ENCODE measurements at regions not wholly inside any gene's neighbourhood (a gene's known extent, or its start where the extent isn't known, plus 50 kb on each side); places are given as distances from the start of the nearest gene placed in this dataset.

DNA sequence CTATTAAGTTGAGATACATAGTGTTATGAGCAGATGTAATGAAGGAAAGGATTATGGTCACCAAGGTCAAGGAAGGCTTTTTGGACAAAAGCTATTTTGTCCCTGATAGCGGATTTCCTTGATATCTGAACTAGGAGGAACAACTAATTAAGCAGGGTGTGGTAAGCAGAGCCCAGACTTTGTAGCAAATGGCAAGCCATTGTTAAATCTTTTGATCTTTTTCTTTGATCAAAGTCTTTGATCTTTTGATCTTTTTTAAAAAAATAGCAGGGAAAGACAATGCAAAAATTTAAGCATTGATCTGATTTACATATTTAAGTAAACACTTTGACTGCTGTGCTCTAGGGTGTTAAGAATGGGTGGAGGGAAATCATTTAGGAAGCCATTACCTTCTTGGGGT, 1242.0 kb downstream of the MAT2B start:
- H3K36me3 ChIP-seq (ENCODE audit: control insufficient read depth, insufficient read depth, low read length), result no peaks in the 10 kb centered on the region
- DNase-seq, result no peak
- no peak overlapping the region for H3K27ac ChIP-seq (ENCODE audit: low read length)
- H3K9me3 ChIP-seq (ENCODE audit: control insufficient read depth, low read depth, low read length), result no peaks in the 10 kb centered on the region
- no peak overlapping the region for H3K4me3 ChIP-seq (ENCODE audit: low read length)
- H3K4me1 ChIP-seq (ENCODE audit: control insufficient read depth, insufficient read depth, low read length), result no peaks in the 10 kb centered on the region
- WGBS (ENCODE audit: insufficient coverage, low lambda C conversion rate), result no CpG with 5 or more reads among the region's 1 CpG
- no peaks in the 10 kb centered on the region for H3K27me3 ChIP-seq (ENCODE audit: control insufficient read depth, insufficient read depth, low read length)

DNA sequence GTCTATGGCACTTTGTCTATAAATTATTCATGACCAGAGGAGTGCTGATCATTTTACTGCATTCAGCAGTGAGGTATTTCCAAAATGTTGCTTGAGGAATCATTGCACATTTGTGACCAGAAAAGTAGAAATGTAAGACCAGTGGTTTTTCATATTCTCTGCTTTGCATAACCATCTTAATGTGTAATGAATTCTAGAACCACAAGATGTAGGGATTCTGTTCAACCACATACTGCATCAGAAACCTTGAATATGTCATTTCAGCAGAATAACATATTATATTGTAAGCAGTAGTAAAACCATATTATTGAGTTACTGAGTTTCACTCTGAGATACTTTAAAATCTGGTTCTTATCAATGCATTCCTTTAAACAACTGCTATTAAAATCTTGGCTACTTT, 1243.4 kb downstream of the MAT2B start:
- Histone ChIP-seq H3K9me3 (ENCODE audit: control insufficient read depth, low read depth, low read length) (no peaks in the 10 kb centered on the region), H3K36me3 (ENCODE audit: control insufficient read depth, insufficient read depth, low read length) (no peaks in the 10 kb centered on the region), H3K4me1 (ENCODE audit: control insufficient read depth, insufficient read depth, low read length) (no peaks in the 10 kb centered on the region), H3K27me3 (ENCODE audit: control insufficient read depth, insufficient read depth, low read length) (no peaks in the 10 kb centered on the region), H3K27ac (ENCODE audit: low read length) (no peak overlapping the region), H3K4me3 (ENCODE audit: low read length) (no peak overlapping the region)
- DNase-seq, result no peak

DNA sequence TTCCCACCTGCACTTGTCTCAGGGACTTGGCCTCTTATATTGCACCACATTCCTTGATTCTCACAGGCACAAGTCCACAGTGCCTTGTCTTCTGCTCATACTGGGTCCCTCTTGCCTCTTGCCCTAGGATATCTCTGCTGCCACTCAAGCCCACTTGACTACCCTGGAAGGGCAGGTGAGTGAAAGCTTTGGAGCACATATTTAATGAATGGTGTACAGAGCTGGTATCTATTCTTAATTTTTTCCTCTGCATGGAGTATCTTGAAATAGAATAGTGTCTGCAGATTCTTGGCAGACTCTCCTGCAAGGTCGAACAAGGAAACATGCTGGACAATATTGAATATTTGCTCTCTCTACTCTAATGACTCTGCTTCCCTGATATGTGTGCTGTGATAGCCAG, 1248.0 kb downstream of the MAT2B start:
- Histone ChIP-seq H3K9me3 (ENCODE audit: control insufficient read depth, low read depth, low read length) (no peaks in the 10 kb centered on the region), H3K36me3 (ENCODE audit: control insufficient read depth, insufficient read depth, low read length) (no peaks in the 10 kb centered on the region), H3K4me3 (ENCODE audit: low read length) (no peak overlapping the region), H3K27ac (ENCODE audit: low read length) (no peak overlapping the region), H3K4me1 (ENCODE audit: control insufficient read depth, insufficient read depth, low read length) (no peaks in the 10 kb centered on the region), H3K27me3 (ENCODE audit: control insufficient read depth, insufficient read depth, low read length) (no peaks in the 10 kb centered on the region)
- no peak for DNase-seq
- WGBS (ENCODE audit: insufficient coverage, low lambda C conversion rate), result no CpG with 5 or more reads among the region's 1 CpG

DNA sequence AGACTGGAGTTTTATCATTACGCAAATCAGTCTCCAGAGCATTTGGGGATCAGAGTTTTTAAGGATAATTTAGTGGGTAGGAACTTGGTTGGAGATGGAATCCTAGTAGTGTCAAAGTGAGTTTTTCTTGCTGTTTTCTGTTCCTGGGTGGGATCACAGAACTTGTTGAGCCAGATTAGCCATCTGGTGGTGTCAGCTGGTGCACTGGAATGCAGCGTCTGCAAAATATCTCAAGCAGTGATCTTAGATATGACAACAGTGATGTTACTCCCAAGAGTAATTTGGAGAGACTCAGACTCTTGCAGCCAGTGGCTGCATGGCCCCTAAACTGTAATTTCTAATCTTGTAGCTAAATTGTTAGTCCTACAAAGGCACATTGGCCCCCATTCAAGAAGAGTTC, 1257.8 kb downstream of the MAT2B start:
- no peaks in the 10 kb centered on the region for H3K9me3 ChIP-seq (ENCODE audit: control insufficient read depth, low read depth, low read length)
- no CpG with 5 or more reads among the region's 2 CpGs for WGBS (ENCODE audit: insufficient coverage, low lambda C conversion rate)
- H3K4me1 ChIP-seq (ENCODE audit: control insufficient read depth, insufficient read depth, low read length), result no peaks in the 10 kb centered on the region
- no peaks in the 10 kb centered on the region for H3K36me3 ChIP-seq (ENCODE audit: control insufficient read depth, insufficient read depth, low read length)
- no peak for DNase-seq
- no peak overlapping the region for H3K4me3 ChIP-seq (ENCODE audit: low read length)
- H3K27me3 ChIP-seq (ENCODE audit: control insufficient read depth, insufficient read depth, low read length), result no peaks in the 10 kb centered on the region
- H3K27ac ChIP-seq (ENCODE audit: low read length), result no peak overlapping the region

DNA sequence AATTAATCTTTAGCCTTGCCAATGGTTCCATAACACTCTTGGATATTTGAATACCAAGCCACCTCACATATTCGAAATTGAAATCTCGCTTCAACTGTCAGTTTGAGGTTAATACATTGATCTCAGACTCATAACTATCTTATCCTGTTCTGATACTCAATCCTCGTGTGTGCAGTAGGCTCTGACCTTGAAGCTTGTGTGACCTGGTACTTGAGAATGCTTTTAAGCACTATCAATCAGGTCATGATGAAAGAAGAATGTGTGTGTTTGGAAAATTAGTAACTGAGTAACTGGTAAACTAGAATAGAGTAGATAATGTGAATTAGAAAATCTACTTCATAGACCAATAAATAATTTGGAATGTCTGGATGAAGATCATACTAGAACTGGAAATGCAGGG, 1266.7 kb downstream of the MAT2B start:
- WGBS (ENCODE audit: insufficient coverage, low lambda C conversion rate), result no CpG with 5 or more reads among the region's 3 CpGs
- no peaks in the 10 kb centered on the region for H3K4me1 ChIP-seq (ENCODE audit: control insufficient read depth, insufficient read depth, low read length)
- H3K4me3 ChIP-seq (ENCODE audit: low read length), result no peak overlapping the region

DNA sequence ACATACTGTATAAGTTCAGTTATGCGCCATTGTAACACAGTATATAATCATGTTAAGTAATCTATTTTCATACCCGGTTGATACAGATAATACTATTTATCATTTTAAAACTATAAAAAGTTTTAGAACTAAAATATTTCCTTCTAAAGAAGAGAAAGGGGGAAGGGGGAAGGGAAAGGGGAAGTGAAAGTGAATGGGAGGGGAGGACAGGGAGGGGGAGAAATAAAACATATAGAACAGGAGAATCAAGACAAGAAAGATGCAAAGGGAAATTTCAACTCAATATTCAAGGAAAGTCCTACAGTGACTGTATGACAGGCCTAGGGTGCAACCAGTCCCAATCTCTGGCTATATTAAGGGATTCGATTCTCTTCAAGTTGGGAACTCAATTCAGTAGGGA, 1278.8 kb downstream of the MAT2B start:
- H3K36me3 ChIP-seq (ENCODE audit: control insufficient read depth, insufficient read depth, low read length), result no peaks in the 10 kb centered on the region
- no peak overlapping the region for H3K4me3 ChIP-seq (ENCODE audit: low read length)
- H3K27ac ChIP-seq (ENCODE audit: low read length), result no peak overlapping the region
- DNase-seq, result no peak
- no peaks in the 10 kb centered on the region for H3K9me3 ChIP-seq (ENCODE audit: control insufficient read depth, low read depth, low read length)
- H3K4me1 ChIP-seq (ENCODE audit: control insufficient read depth, insufficient read depth, low read length), result no peaks in the 10 kb centered on the region
- H3K27me3 ChIP-seq (ENCODE audit: control insufficient read depth, insufficient read depth, low read length), result no peaks in the 10 kb centered on the region
- 100% methylated on average over 1 of the region's 3 CpGs for WGBS (ENCODE audit: insufficient coverage, low lambda C conversion rate)

More for the DNA sequence above, 1266.7 kb downstream of the MAT2B start:
- no peak overlapping the region for H3K27ac ChIP-seq (ENCODE audit: low read length)
- H3K9me3 ChIP-seq (ENCODE audit: control insufficient read depth, low read depth, low read length), result peaks cover 2% of the 10 kb centered on the region
- no peaks in the 10 kb centered on the region for H3K36me3 ChIP-seq (ENCODE audit: control insufficient read depth, insufficient read depth, low read length)
- no peak for DNase-seq
- no peaks in the 10 kb centered on the region for H3K27me3 ChIP-seq (ENCODE audit: control insufficient read depth, insufficient read depth, low read length)

DNA sequence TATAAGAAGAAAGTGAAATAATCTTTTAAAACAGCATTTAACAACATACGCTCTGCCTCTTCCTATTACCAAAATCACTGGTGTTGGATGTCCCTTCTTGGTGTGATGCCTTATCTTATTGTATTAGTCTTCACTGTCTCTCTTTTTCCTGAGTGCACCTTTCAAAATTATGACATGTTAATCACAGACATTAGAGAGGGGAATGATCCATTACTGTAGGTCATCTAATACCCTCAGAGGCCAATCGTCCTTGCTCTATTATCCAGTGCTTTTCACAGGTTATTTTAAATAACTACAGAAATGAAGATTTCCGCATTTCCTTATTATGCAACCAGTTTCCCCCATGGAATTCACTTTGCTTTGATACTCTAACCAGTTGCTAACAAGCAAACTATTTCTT, 1292.7 kb downstream of the MAT2B start:
- H3K4me3 ChIP-seq (ENCODE audit: low read length), result no peak overlapping the region
- no peak for DNase-seq
- H3K4me1 ChIP-seq (ENCODE audit: control insufficient read depth, insufficient read depth, low read length), result no peaks in the 10 kb centered on the region
- no peaks in the 10 kb centered on the region for H3K36me3 ChIP-seq (ENCODE audit: control insufficient read depth, insufficient read depth, low read length)
- H3K27me3 ChIP-seq (ENCODE audit: control insufficient read depth, insufficient read depth, low read length), result no peaks in the 10 kb centered on the region
- H3K27ac ChIP-seq (ENCODE audit: low read length), result no peak overlapping the region
- WGBS (ENCODE audit: insufficient coverage, low lambda C conversion rate), result 100% methylated on average over 1 of the region's 3 CpGs
- peaks cover 7% of the 10 kb centered on the region for H3K9me3 ChIP-seq (ENCODE audit: control insufficient read depth, low read depth, low read length)

DNA sequence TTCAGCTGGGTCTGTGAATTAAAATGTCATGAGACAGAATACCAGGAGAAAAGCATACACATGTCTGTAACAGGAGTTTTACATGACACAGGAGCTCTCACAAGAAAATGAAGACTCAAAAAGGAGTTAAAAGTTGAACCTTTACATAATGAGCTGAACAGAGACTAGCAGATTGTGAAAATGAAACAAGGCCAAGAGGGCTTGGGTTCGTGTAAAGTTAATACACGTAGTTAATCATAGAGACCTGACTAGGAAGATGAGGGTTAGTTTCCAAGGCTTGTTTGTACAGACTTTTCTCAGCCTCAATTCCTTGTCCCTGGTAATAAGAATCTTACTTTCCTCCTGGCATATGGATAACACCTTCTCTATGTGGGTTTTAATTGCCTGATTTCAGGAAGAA, 1294.0 kb downstream of the MAT2B start:
- peaks cover 7% of the 10 kb centered on the region for H3K9me3 ChIP-seq (ENCODE audit: control insufficient read depth, low read depth, low read length)
- no peak overlapping the region for H3K27ac ChIP-seq (ENCODE audit: low read length)
- H3K36me3 ChIP-seq (ENCODE audit: control insufficient read depth, insufficient read depth, low read length), result no peaks in the 10 kb centered on the region
- H3K4me1 ChIP-seq (ENCODE audit: control insufficient read depth, insufficient read depth, low read length), result no peaks in the 10 kb centered on the region
- no peak for DNase-seq
- H3K4me3 ChIP-seq (ENCODE audit: low read length), result no peak overlapping the region
- H3K27me3 ChIP-seq (ENCODE audit: control insufficient read depth, insufficient read depth, low read length), result no peaks in the 10 kb centered on the region
- WGBS (ENCODE audit: insufficient coverage, low lambda C conversion rate), result no CpG with 5 or more reads among the region's 2 CpGs

DNA sequence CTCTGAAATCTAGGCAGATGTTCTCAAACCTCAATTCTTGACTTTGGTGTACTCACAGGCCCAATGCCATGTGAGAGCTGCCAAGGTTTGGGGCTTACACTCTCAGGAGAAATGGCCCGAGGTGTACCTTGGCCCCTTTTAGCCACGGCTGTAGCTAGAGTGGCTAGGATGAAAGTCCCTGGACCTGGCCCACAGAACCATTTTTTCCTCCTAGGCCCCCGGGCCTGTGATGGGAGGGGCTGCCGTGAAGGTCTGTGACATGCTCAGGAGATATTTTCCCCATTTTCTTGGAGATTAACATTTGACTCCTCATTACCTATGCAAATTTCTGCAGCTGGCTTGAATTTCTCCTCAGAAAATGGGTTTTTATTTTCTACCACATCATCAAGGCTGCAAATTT, 1296.5 kb downstream of the MAT2B start:
- DNase-seq, result no peak
- no peak overlapping the region for H3K27ac ChIP-seq (ENCODE audit: low read length)
- WGBS (ENCODE audit: insufficient coverage, low lambda C conversion rate), result no CpG with 5 or more reads among the region's 4 CpGs
- H3K4me3 ChIP-seq (ENCODE audit: low read length), result no peak overlapping the region
- peaks cover 7% of the 10 kb centered on the region for H3K9me3 ChIP-seq (ENCODE audit: control insufficient read depth, low read depth, low read length)
- H3K36me3 ChIP-seq (ENCODE audit: control insufficient read depth, insufficient read depth, low read length), result no peaks in the 10 kb centered on the region
- H3K27me3 ChIP-seq (ENCODE audit: control insufficient read depth, insufficient read depth, low read length), result no peaks in the 10 kb centered on the region
- no peaks in the 10 kb centered on the region for H3K4me1 ChIP-seq (ENCODE audit: control insufficient read depth, insufficient read depth, low read length)

DNA sequence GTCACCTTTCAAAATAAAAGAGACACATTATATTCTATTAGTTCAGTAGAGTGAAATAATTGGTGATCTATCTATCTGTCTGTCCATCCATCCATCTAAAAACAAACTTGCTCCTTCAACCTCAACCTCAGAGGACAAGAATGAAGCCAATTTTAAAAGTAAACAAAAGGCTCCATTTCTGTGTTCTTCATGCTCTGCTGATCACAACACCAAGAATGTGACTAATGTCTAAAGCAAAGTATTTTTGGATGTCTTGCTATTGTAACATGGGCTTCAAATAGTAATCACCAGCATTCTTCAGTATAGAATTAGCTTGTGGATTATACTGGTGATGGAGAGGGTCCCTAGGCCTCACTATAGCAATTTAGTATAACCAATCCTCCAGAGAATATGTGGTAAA, 1304.4 kb downstream of the MAT2B start:
- H3K36me3 ChIP-seq (ENCODE audit: control insufficient read depth, insufficient read depth, low read length), result no peaks in the 10 kb centered on the region
- H3K4me1 ChIP-seq (ENCODE audit: control insufficient read depth, insufficient read depth, low read length), result no peaks in the 10 kb centered on the region
- no peak overlapping the region for H3K4me3 ChIP-seq (ENCODE audit: low read length)
- DNase-seq, result no peak
- no peaks in the 10 kb centered on the region for H3K9me3 ChIP-seq (ENCODE audit: control insufficient read depth, low read depth, low read length)
- H3K27me3 ChIP-seq (ENCODE audit: control insufficient read depth, insufficient read depth, low read length), result no peaks in the 10 kb centered on the region
- H3K27ac ChIP-seq (ENCODE audit: low read length), result no peak overlapping the region

DNA sequence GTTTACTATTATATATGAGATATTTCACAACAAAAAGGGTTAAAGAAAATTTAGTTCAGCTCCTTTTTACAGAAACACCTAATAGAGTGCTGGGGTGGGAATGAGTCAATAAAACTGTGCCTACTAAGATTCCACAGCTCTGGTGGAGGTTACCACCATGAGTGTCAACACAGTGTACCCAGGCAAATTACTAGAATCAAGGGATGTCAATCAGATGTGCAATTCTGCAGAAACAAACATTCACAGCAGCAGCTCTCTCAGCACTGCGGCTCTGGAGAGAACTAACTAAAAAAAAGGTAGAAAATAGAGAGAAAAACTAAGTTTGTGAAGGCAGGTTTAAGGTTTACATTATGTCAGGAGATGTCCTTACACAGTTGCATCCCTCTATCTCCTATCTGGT, 1313.0 kb downstream of the MAT2B start:
- 0% methylated on average over 1 of the region's 1 CpG for WGBS (ENCODE audit: insufficient coverage, low lambda C conversion rate)
- Histone ChIP-seq H3K4me3 (ENCODE audit: low read length) (no peak overlapping the region), H3K27me3 (ENCODE audit: control insufficient read depth, insufficient read depth, low read length) (no peaks in the 10 kb centered on the region), H3K27ac (ENCODE audit: low read length) (no peak overlapping the region), H3K9me3 (ENCODE audit: control insufficient read depth, low read depth, low read length) (no peaks in the 10 kb centered on the region), H3K36me3 (ENCODE audit: control insufficient read depth, insufficient read depth, low read length) (no peaks in the 10 kb centered on the region), H3K4me1 (ENCODE audit: control insufficient read depth, insufficient read depth, low read length) (no peaks in the 10 kb centered on the region)
- DNase-seq, result no peak
